ENCODE measurements at regions not wholly inside any gene's neighbourhood (a gene's known extent, or its start where the extent isn't known, plus 50 kb on each side); places are given as distances from the start of the nearest gene placed in this dataset.

- no peak for DNase-seq
Measured at GRCh38 chr22:49141761-49142160, 685.9 kb downstream of the BRD1 start.

- no peak for DNase-seq
Measured at GRCh38 chr22:49140911-49141665, 686.6 kb downstream of the BRD1 start.

GRCh38 chr22:49139492-49140151 lies 688.1 kb downstream of the BRD1 start:
- DNase-seq: no peak

- DNase-seq: no peak
Measured at GRCh38 chr22:49138250-49138790, 689.4 kb downstream of the BRD1 start.

- no peak for DNase-seq
Measured at GRCh38 chr22:49137206-49137840, 690.4 kb downstream of the BRD1 start.

GRCh38 chr22:49136816-49137180 lies 690.9 kb downstream of the BRD1 start:
- DNase-seq: no peak

GRCh38 chr22:49136041-49136815 lies 691.4 kb downstream of the BRD1 start:
- no peak for DNase-seq

GRCh38 chr22:49134076-49134475 lies 693.6 kb downstream of the BRD1 start:
- DNase-seq: no peak

GRCh38 chr22:49133541-49133940 lies 694.1 kb downstream of the BRD1 start:
- no peak for DNase-seq

GRCh38 chr22:49132009-49132408 lies 695.7 kb downstream of the BRD1 start:
- DNase-seq: no peak

- no peak for DNase-seq
Measured at GRCh38 chr22:49129736-49130135, 697.9 kb downstream of the BRD1 start.

GRCh38 chr22:49128874-49129273 lies 698.8 kb downstream of the BRD1 start:
- DNase-seq: no peak

- no peak for DNase-seq
Measured at GRCh38 chr22:49124608-49125007, 703.1 kb downstream of the BRD1 start.

GRCh38 chr22:49123621-49124192 lies 704.0 kb downstream of the BRD1 start:
- no peak for DNase-seq

GRCh38 chr22:49119551-49119952 lies 708.1 kb downstream of the BRD1 start:
- no peak for DNase-seq

- no peak for DNase-seq
Measured at GRCh38 chr22:49118065-49118464, 709.6 kb downstream of the BRD1 start.

- DNase-seq: no peak
Measured at GRCh38 chr22:49117486-49117885, 710.2 kb downstream of the BRD1 start.

- no peak for DNase-seq
Measured at GRCh38 chr22:49116486-49117120, 711.1 kb downstream of the BRD1 start.

GRCh38 chr22:49116021-49116420 lies 711.7 kb downstream of the BRD1 start:
- DNase-seq: no peak

GRCh38 chr22:49115197-49115596 lies 712.5 kb downstream of the BRD1 start:
- DNase-seq: no peak

- no peak for DNase-seq
Measured at GRCh38 chr22:49113758-49114157, 713.9 kb downstream of the BRD1 start.
